PC-3 (cell line): ENCODE measurements at regions not wholly inside any gene's neighbourhood (a gene's known extent, or its start where the extent isn't known, plus 50 kb on each side); places are given as distances from the start of the nearest gene placed in this dataset.

Experiments used
- CTCF ChIP-seq: fragments of 300-600 bp; sonication (generic); conservative IDR thresholded peaks from 2 replicates; pipeline ENCODE4 v1.5.1; 2017; ENCODE audit warnings: antibody characterized with exemption, low read depth, mild to moderate bottlenecking, low read length
- EZH2 ChIP-seq: fragments of 300-600 bp; sonication (generic); IDR thresholded peaks from one replicate; pipeline ENCODE4 v1.6.1; 2017; ENCODE audit warnings: antibody characterized with exemption, mild to moderate bottlenecking, low read length; ENCODE audit not compliant: unreplicated experiment
- EZH2phosphoT487 ChIP-seq: fragments of 300-600 bp; sonication (generic); IDR thresholded peaks from 2 replicates; pipeline ENCODE4 v1.6.1; 2018; ENCODE audit warnings: mild to moderate bottlenecking, antibody characterized with exemption, low read length, borderline replicate concordance

GRCh38 chr21:31395791-31396190 is 51.7 kb upstream of the TIAM1 start:
- TF ChIP-seq EZH2 (no peak), CTCF (no peak), EZH2phosphoT487 (no peak)
